Brain microvascular endothelial cell (primary cell): ENCODE measurements at regions not wholly inside any gene's neighbourhood (a gene's known extent, or its start where the extent isn't known, plus 50 kb on each side); places are given as distances from the start of the nearest gene placed in this dataset.
A peak's percentile ranks its signal among the peaks of the same experiment; 100 is the strongest.

Source experiments
- DNase-seq: peaks from one replicate; pipeline ENCODE4 v3.0.0-alpha.2; 2020
- H3K27ac ChIP-seq: fragments of 250-450 bp; sonication (Bioruptor Pico); 2 replicates; pipeline ENCODE4 v1.5.1; 2020; ENCODE audit warnings: mild to moderate bottlenecking, moderate library complexity
- H3K27me3 ChIP-seq: fragments of 250-450 bp; sonication (Bioruptor Pico); replicated peaks from 2 replicates; pipeline ENCODE4 v1.5.1; 2020; ENCODE audit warnings: mild to moderate bottlenecking
- H3K36me3 ChIP-seq: fragments of 250-450 bp; sonication (Bioruptor Pico); replicated peaks from 2 replicates; pipeline ENCODE4 v1.5.1; 2020; ENCODE audit warnings: mild to moderate bottlenecking
- H3K4me3 ChIP-seq: 2 replicates; pipeline ENCODE4 v1.5.1; 2011; ENCODE audit warnings: low read depth, mild to moderate bottlenecking, control low read depth, low read length, moderate library complexity
- CTCF ChIP-seq: IDR thresholded peaks from 2 replicates; pipeline ENCODE4 v1.5.1; 2011; ENCODE audit warnings: low read depth, mild to moderate bottlenecking, moderate library complexity, low read length, control low read depth, inconsistent platforms; ENCODE audit errors: missing control alignments
- in situ Hi-C: cut with HindIII; loops from 2 replicates; pipeline ENCODE4 v1.10.0; 2017; ENCODE audit warnings: low sequenced_read_pairs, low pct_ligation_motif_present

GRCh38 chr13:39913339-39913738 is 257.9 kb downstream of the COG6 start:
- H3K27ac ChIP-seq: no peak overlapping the region
- no peak for TF ChIP-seq CTCF
- no peaks in the 10 kb centered on the region for H3K36me3 ChIP-seq
- H3K4me3 ChIP-seq: no peak overlapping the region
- no peak for DNase-seq
- in situ Hi-C loops: no loop called here
- H3K27me3 ChIP-seq: no peaks in the 10 kb centered on the region

GRCh38 chr13:39913928-39914327 is 258.5 kb downstream of the COG6 start:
- H3K4me3 ChIP-seq: no peak overlapping the region
- in situ Hi-C loops: no loop called here
- no peaks in the 10 kb centered on the region for H3K27me3 ChIP-seq
- no peaks in the 10 kb centered on the region for H3K36me3 ChIP-seq
- peak; percentile 59 for DNase-seq
- no peak for TF ChIP-seq CTCF
- H3K27ac ChIP-seq: no peak overlapping the region

GRCh38 chr13:39915418-39915817 is 260.0 kb downstream of the COG6 start:
- in situ Hi-C loops: no loop called here
- no peak for DNase-seq
- Histone ChIP-seq H3K27ac (no peak overlapping the region), H3K4me3 (no peak overlapping the region), H3K27me3 (no peaks in the 10 kb centered on the region), H3K36me3 (no peaks in the 10 kb centered on the region)
- no peak for TF ChIP-seq CTCF

- H3K27me3 ChIP-seq: no peaks in the 10 kb centered on the region
- in situ Hi-C loops: no loop called here
- TF ChIP-seq CTCF: no peak
- H3K27ac ChIP-seq: no peak overlapping the region
- H3K4me3 ChIP-seq: no peak overlapping the region
- DNase-seq: peak; percentile 11
- no peaks in the 10 kb centered on the region for H3K36me3 ChIP-seq
Observed at GRCh38 chr13:39916330-39916729, 260.9 kb downstream of the COG6 start.

- Histone ChIP-seq H3K36me3 (no peaks in the 10 kb centered on the region), H3K4me3 (no peak overlapping the region), H3K27ac (no peak overlapping the region), H3K27me3 (no peaks in the 10 kb centered on the region)
- no peak for TF ChIP-seq CTCF
- no peak for DNase-seq
- in situ Hi-C loops: no loop called here
Observed at GRCh38 chr13:39918620-39919236, 263.3 kb downstream of the COG6 start.

- Histone ChIP-seq H3K27ac (no peak overlapping the region), H3K36me3 (no peaks in the 10 kb centered on the region), H3K4me3 (no peak overlapping the region), H3K27me3 (no peaks in the 10 kb centered on the region)
- in situ Hi-C loops: no loop called here
- no peak for DNase-seq
- no peak for TF ChIP-seq CTCF
Observed at GRCh38 chr13:39920613-39921012, 265.2 kb downstream of the COG6 start.
